ENCODE measurements at regions not wholly inside any gene's neighbourhood (a gene's known extent, or its start where the extent isn't known, plus 50 kb on each side); places are given as distances from the start of the nearest gene placed in this dataset.

GRCh38 chr10:31120961-31121685 lies 89.5 kb upstream of the ZNF438 start:
- TF ChIP-seq TAF1 (IDR thresholded peaks at IDR 0.05; ENCODE audit: low read depth, low read length) (no peak), POLR2AphosphoS5 (IDR thresholded peaks at IDR 0.05; ENCODE audit: low read depth, low read length) (no peak), POLR2A (IDR thresholded peaks at IDR 0.05; ENCODE audit: low read depth, low read length) (no peak)
